B cell (primary cell): ENCODE measurements at regions not wholly inside any gene's neighbourhood (a gene's known extent, or its start where the extent isn't known, plus 50 kb on each side); places are given as distances from the start of the nearest gene placed in this dataset.

Experiments
- ATAC-seq: fragments of 200-7000 bp; cut with Tn5 transposase; one replicate; pipeline ENCODE4 v1.10.0; 2021; ENCODE audit warnings: low read depth, mild to moderate bottlenecking, moderate number of reproducible peaks, moderate library complexity
- CTCF ChIA-PET: fragments of 350-600 bp; sonication (Branson Sonifier 250); formaldehyde crosslinking; loops from one replicate; lab custom pipeline; 2021; ENCODE audit warnings: antibody characterized with exemption, inconsistent platforms; lab: Charles Lee
- POLR2A ChIA-PET: fragments of 350-600 bp; sonication (Branson Sonifier 250); formaldehyde crosslinking; loops from one replicate; lab custom pipeline; 2021; ENCODE audit warnings: antibody characterized with exemption; lab: Charles Lee
- DNase-seq: peaks from one replicate; pipeline ENCODE4 v3.0.0; 2013
- H2AFZ ChIP-seq: 2 replicates; pipeline ENCODE4 v1.6.1; 2012; ENCODE audit warnings: mild to moderate bottlenecking, low read depth, low read length; ENCODE audit not compliant: insufficient read depth, poor library complexity, severe bottlenecking
- H3K27ac ChIP-seq, 2 donors: 1 replicate in 1 of 2; 2 replicates in 1 of 2; pipeline ENCODE4 v1.5.1; 2012 to 2013; ENCODE audit warnings: low read length in 2 of 2, mild to moderate bottlenecking in 2 of 2, moderate library complexity in 1 of 2
- H3K27me3 ChIP-seq, 4 experiments: fragments of 200-600 bp in 1 of 4; sonication (generic) in 1 of 4; replicated peaks in 1 of 4; 1 replicate in 2 of 4; 2 replicates in 2 of 4; pipeline versions ENCODE4 v1.6.1 to v1.7.0; 2013 to 2016; ENCODE audit warnings: low read length in 3 of 4, mild to moderate bottlenecking in 2 of 4, mixed read lengths in 1 of 4, moderate library complexity in 1 of 4; ENCODE audit not compliant: insufficient read depth in 4 of 4, control insufficient read depth in 3 of 4; ENCODE audit errors: control extremely low read depth in 1 of 4
- H3K36me3 ChIP-seq, 2 experiments: replicated peaks in 1 of 2; 1 replicate in 1 of 2; 2 replicates in 1 of 2; pipeline versions ENCODE4 v1.6.1 to v1.7.1; 2013; ENCODE audit warnings: low read length in 1 of 2; ENCODE audit not compliant: insufficient read depth in 2 of 2, control insufficient read depth in 1 of 2; ENCODE audit errors: control extremely low read depth in 1 of 2, extremely low read depth in 1 of 2
- H3K4me1 ChIP-seq, 2 donors: fragments of 200-600 bp in 1 of 2; sonication (generic) in 1 of 2; 1 replicate in 1 of 2; 2 replicates in 1 of 2; pipeline versions ENCODE4 v1.5.1 to v1.6.1; 2013 to 2017; ENCODE audit warnings: low read length in 2 of 2; ENCODE audit not compliant: control insufficient read depth in 2 of 2, insufficient read depth in 2 of 2
- H3K4me2 ChIP-seq: replicated peaks from 2 replicates; pipeline ENCODE3; 2012; ENCODE audit warnings: mild to moderate bottlenecking, low read depth, low read length; ENCODE audit not compliant: poor library complexity, severe bottlenecking
- H3K4me3 ChIP-seq, 5 experiments: fragments of 200-600 bp in 1 of 5; sonication (generic) in 1 of 5; 1 replicate in 3 of 5; 2 replicates in 2 of 5; pipeline versions ENCODE4 v1.5.1 to v1.7.0; 2011 to 2016; ENCODE audit warnings: low read length in 4 of 5, mild to moderate bottlenecking in 4 of 5, low read depth in 2 of 5, control low read depth in 1 of 5, moderate library complexity in 1 of 5; ENCODE audit not compliant: insufficient read depth in 1 of 5; ENCODE audit errors: control extremely low read depth in 1 of 5, extremely low read depth in 1 of 5
- H3K79me2 ChIP-seq: fragments of 200-600 bp; sonication (generic); one replicate; pipeline ENCODE4 v1.6.0; 2016; ENCODE audit warnings: low read length; ENCODE audit not compliant: control insufficient read depth, insufficient read depth
- H3K9ac ChIP-seq: fragments of 200-600 bp; sonication (generic); 2 replicates; pipeline ENCODE4 v1.6.1; 2017; ENCODE audit warnings: mild to moderate bottlenecking, low read length, moderate library complexity
- H3K9me3 ChIP-seq, 3 donors: one replicate each; pipeline versions ENCODE4 v1.6.1 to v1.7.1; 2013; ENCODE audit warnings: low read length in 2 of 3; ENCODE audit not compliant: control insufficient read depth in 2 of 3, insufficient read depth in 1 of 3; ENCODE audit errors: control extremely low read depth in 1 of 3
- H4K20me1 ChIP-seq: 2 replicates; pipeline ENCODE4 v1.6.0; 2012; ENCODE audit warnings: mild to moderate bottlenecking, low read length; ENCODE audit not compliant: insufficient read depth, control insufficient read depth, poor library complexity, severe bottlenecking
- H3K27ac Mint-ChIP-seq: one replicate; pipeline ENCODE4 v1.8.0; 2021; ENCODE audit warnings: mixed read lengths
- H3K27me3 Mint-ChIP-seq: one replicate; pipeline ENCODE4 v1.8.0; 2021; ENCODE audit warnings: mixed read lengths
- H3K4me1 Mint-ChIP-seq: one replicate; pipeline ENCODE4 v1.8.0; 2021; ENCODE audit warnings: mixed read lengths
- H3K4me3 Mint-ChIP-seq: one replicate; pipeline ENCODE4 v1.8.0; 2021; ENCODE audit warnings: mixed read lengths
- H3K9me3 Mint-ChIP-seq: one replicate; pipeline ENCODE4 v1.8.0; 2022; ENCODE audit warnings: mixed read lengths; ENCODE audit not compliant: insufficient read depth
- CTCF ChIP-seq: fragments of 200-600 bp; IDR thresholded peaks from one replicate; pipeline ENCODE4 v1.8.0; 2022; ENCODE audit warnings: antibody characterized with exemption, mild to moderate bottlenecking
- EZH2 ChIP-seq: IDR thresholded peaks from 2 replicates; pipeline ENCODE4 v1.6.1; 2012; ENCODE audit warnings: borderline replicate concordance, low read depth, mild to moderate bottlenecking, moderate library complexity, low read length; ENCODE audit not compliant: insufficient read depth, poor library complexity, severe bottlenecking
- WGBS: methylation state at CpG from one replicate; pipeline ENCODE4 v1.1.5; 2013; ENCODE audit warnings: missing lambda C conversion rate; ENCODE audit not compliant: insufficient coverage; 5-methylcytosine and 5-hydroxymethylcytosine counted together
- intact Hi-C: fragments of 100-400 bp; cut with micrococcal nuclease; formaldehyde crosslinking; loops from one replicate; pipeline ENCODE4 v1.10.0; 2022

DNA sequence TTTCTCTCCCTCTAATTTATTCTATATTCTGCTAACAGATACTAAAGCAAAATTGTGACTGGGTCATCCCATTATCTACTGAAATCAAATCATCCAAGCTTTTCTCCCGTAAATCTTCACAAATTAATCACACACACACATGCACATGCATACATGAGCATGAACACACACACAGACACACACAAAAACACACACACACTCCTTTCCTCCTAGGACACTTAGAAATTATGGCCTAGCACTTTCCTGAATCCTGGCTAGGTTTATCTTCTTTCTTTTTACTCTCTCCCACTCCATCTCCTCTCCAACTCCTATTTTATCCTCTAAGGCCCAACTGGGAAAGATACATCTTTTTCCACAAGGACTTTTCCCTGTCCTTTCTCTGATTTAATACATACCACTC is 255.6 kb upstream of the G2E3 start:
- no peaks in the 10 kb centered on the region for H4K20me1 ChIP-seq
- Mint-ChIP-seq H3K27me3 (no peaks in the 10 kb centered on the region), H3K27ac (no peak overlapping the region), H3K4me3 (no peak overlapping the region), H3K9me3 (no peaks in the 10 kb centered on the region), H3K4me1 (no peaks in the 10 kb centered on the region)
- ChIA-PET CTCF (no interaction called here), POLR2A (no interaction called here)
- no peak overlapping the region for H3K27ac ChIP-seq
- no peaks in the 10 kb centered on the region for H3K27me3 ChIP-seq
- H3K9ac ChIP-seq: no peak overlapping the region
- H3K4me3 ChIP-seq: no peak overlapping the region
- intact Hi-C loops: no loop called here
- H3K9me3 ChIP-seq: no peaks in the 10 kb centered on the region
- TF ChIP-seq EZH2: no peak
- TF ChIP-seq CTCF: no peak
- no peak overlapping the region for H3K4me2 ChIP-seq
- no peaks in the 10 kb centered on the region for H3K79me2 ChIP-seq
- 70% methylated on average over 1 of the region's 1 CpG for WGBS
- H3K4me1 ChIP-seq: no peaks in the 10 kb centered on the region
- H2AFZ ChIP-seq: no peak overlapping the region
- DNase-seq (no peak), ATAC-seq (no peak)
- no peaks in the 10 kb centered on the region for H3K36me3 ChIP-seq

DNA sequence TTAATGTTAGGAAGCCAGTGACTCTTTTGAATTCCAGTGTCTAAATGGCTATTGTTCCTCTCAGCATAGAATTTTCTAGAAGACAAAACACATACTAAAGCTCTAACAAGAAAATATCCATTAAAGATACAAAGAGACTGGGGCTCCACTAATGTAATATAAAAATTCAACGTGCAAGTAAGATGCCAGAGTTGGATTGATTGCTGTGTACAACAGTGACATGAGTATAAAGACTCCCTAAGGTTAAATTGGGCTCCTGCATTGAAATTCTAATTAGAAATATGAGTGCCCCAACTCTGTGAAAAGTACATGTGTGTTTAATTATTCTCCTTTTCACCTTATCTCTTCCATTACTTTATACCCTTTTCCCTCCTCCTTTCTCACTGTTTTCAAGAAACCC is 253.6 kb upstream of the G2E3 start:
- H3K4me1 Mint-ChIP-seq: no peaks in the 10 kb centered on the region
- WGBS: no CpG with 5 or more reads among the region's 1 CpG
- CTCF ChIA-PET: no interaction called here
- no peak for DNase-seq
- no peaks in the 10 kb centered on the region for H4K20me1 ChIP-seq
- H3K4me3 ChIP-seq: no peak overlapping the region
- H3K36me3 ChIP-seq: no peaks in the 10 kb centered on the region
- TF ChIP-seq EZH2: no peak
- TF ChIP-seq CTCF: no peak
- H3K4me2 ChIP-seq: no peak overlapping the region
- no peaks in the 10 kb centered on the region for H3K79me2 ChIP-seq
- H3K4me3 Mint-ChIP-seq: no peak overlapping the region
- H3K27me3 Mint-ChIP-seq: no peaks in the 10 kb centered on the region
- H2AFZ ChIP-seq: no peak overlapping the region
- no peak for ATAC-seq
- H3K27ac ChIP-seq: no peak overlapping the region
- no peak overlapping the region for H3K27ac Mint-ChIP-seq
- no peaks in the 10 kb centered on the region for H3K9me3 ChIP-seq
- no peaks in the 10 kb centered on the region for H3K4me1 ChIP-seq
- POLR2A ChIA-PET: no interaction called here
- H3K27me3 ChIP-seq: no peaks in the 10 kb centered on the region
- intact Hi-C loops: no loop called here
- H3K9ac ChIP-seq: no peak overlapping the region
- no peaks in the 10 kb centered on the region for H3K9me3 Mint-ChIP-seq
